Osteocyte (in vitro differentiated cells): ENCODE measurements at regions not wholly inside any gene's neighbourhood (a gene's known extent, or its start where the extent isn't known, plus 50 kb on each side); places are given as distances from the start of the nearest gene placed in this dataset.
"Not testable (repeated sequence)": the region's sequence is repeated elsewhere in the genome, so short reads cannot be mapped to it uniquely, and the experiment has no call there.

Experiments
- DNase-seq: peaks from one replicate; pipeline ENCODE4 v3.0.0; 2021; ENCODE audit warnings: mixed read lengths; ENCODE audit not compliant: unreplicated experiment; ENCODE audit errors: extremely low spot score
- H3K27ac Mint-ChIP-seq: one replicate; pipeline ENCODE4 v1.8.0; 2021; ENCODE audit warnings: mild to moderate bottlenecking, mixed read lengths; ENCODE audit not compliant: unreplicated experiment
- H3K27me3 Mint-ChIP-seq: one replicate; pipeline ENCODE4 v1.8.0; 2021; ENCODE audit warnings: mixed read lengths; ENCODE audit not compliant: unreplicated experiment
- H3K36me3 Mint-ChIP-seq: one replicate; pipeline ENCODE4 v1.8.0; 2021; ENCODE audit warnings: mixed read lengths; ENCODE audit not compliant: unreplicated experiment
- H3K4me1 Mint-ChIP-seq: one replicate; pipeline ENCODE4 v1.8.0; 2021; ENCODE audit warnings: mixed read lengths; ENCODE audit not compliant: unreplicated experiment
- H3K4me3 Mint-ChIP-seq: one replicate; pipeline ENCODE4 v1.8.0; 2021; ENCODE audit warnings: mild to moderate bottlenecking, moderate library complexity, mixed read lengths; ENCODE audit not compliant: unreplicated experiment
- H3K9me3 Mint-ChIP-seq: one replicate; pipeline ENCODE4 v1.8.0; 2021; ENCODE audit warnings: mixed read lengths; ENCODE audit not compliant: unreplicated experiment
- TF ChIP-seq, protein P1 (sequence below): fragments of 200-600 bp; sonication (generic); IDR thresholded peaks from 2 replicates; pipeline ENCODE4 v1.5.0; 2021; ENCODE audit warnings: antibody characterized with exemption, mild to moderate bottlenecking, moderate library complexity

DNA sequence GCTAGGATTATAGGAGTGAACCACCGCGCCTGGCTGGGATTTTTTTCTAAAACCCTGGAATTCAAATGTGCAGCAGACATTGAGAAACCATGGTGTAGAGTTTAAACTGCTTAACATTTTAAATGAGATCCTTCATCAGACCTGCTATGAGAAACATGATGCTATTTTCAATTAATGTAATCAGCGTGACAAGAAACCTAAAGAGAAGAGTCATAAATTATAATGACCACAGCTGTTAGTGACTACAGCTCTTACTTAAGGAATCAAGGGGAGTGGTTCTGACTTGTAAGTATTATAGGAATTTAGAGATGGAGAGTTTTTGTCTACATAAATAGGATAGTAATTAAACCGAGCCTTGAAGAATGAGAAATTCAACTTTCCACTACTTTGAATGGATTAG lies 170.6 kb downstream of the BARX2 start:
- Mint-ChIP-seq H3K9me3 (peaks cover 8% of the 10 kb centered on the region), H3K27me3 (no peaks in the 10 kb centered on the region), H3K4me3 (no peak overlapping the region), H3K4me1 (no peaks in the 10 kb centered on the region), H3K36me3 (no peaks in the 10 kb centered on the region), H3K27ac (no peak overlapping the region)
- no peak for DNase-seq
- TF ChIP-seq, protein P1, sequence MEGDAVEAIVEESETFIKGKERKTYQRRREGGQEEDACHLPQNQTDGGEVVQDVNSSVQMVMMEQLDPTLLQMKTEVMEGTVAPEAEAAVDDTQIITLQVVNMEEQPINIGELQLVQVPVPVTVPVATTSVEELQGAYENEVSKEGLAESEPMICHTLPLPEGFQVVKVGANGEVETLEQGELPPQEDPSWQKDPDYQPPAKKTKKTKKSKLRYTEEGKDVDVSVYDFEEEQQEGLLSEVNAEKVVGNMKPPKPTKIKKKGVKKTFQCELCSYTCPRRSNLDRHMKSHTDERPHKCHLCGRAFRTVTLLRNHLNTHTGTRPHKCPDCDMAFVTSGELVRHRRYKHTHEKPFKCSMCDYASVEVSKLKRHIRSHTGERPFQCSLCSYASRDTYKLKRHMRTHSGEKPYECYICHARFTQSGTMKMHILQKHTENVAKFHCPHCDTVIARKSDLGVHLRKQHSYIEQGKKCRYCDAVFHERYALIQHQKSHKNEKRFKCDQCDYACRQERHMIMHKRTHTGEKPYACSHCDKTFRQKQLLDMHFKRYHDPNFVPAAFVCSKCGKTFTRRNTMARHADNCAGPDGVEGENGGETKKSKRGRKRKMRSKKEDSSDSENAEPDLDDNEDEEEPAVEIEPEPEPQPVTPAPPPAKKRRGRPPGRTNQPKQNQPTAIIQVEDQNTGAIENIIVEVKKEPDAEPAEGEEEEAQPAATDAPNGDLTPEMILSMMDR = no peak

DNA sequence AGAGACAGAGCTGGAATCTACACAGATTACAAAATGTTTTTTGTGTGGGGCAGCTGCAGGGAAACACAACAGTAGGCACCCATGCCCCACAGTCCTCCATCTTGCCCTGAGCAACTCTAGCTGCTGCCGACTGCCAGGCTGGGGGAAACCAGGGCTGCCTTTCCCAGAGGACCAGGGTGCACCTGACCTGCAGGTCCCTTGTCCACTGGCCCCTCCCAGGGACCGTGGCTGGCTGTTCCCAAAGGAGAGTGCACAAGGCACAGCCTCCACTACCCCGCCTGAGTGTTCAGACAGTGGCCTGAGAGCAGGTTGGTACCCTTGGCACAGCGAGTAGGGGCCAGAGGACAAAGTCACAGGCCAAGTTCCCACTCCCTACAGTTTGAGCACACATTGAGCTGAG lies 181.8 kb downstream of the BARX2 start:
- TF ChIP-seq, protein P1 = no peak
- Mint-ChIP-seq H3K36me3 (no peaks in the 10 kb centered on the region), H3K4me1 (no peaks in the 10 kb centered on the region), H3K27ac (no peak overlapping the region), H3K4me3 (no peak overlapping the region), H3K9me3 (peaks cover 14% of the 10 kb centered on the region), H3K27me3 (peaks cover 7% of the 10 kb centered on the region)
- DNase-seq = no peak

DNA sequence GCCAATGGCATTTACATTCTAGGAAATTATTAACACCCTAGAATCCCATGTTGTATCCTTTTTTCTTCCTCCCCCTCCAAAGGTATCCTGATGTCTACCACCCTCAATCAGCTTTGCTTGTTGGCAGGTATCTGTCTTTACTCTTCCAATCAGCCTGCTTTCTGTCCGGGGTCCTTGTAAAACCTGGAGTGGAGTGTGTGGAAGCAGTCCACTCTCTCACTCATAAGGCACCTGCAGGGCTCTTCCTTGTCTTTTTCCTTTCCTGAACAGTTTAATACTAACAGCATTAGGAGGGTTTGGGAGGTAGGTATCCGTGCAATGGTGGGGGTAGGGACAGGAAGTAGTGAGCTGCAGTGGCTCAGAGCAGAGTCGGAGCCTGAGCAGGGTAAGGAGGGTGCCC lies 193.4 kb downstream of the BARX2 start:
- Mint-ChIP-seq H3K27me3 (peaks cover 7% of the 10 kb centered on the region), H3K4me3 (no peak overlapping the region), H3K4me1 (no peaks in the 10 kb centered on the region), H3K9me3 (peaks cover 26% of the 10 kb centered on the region), H3K36me3 (no peaks in the 10 kb centered on the region), H3K27ac (no peak overlapping the region)
- TF ChIP-seq, protein P1 = no peak
- DNase-seq = no peak

DNA sequence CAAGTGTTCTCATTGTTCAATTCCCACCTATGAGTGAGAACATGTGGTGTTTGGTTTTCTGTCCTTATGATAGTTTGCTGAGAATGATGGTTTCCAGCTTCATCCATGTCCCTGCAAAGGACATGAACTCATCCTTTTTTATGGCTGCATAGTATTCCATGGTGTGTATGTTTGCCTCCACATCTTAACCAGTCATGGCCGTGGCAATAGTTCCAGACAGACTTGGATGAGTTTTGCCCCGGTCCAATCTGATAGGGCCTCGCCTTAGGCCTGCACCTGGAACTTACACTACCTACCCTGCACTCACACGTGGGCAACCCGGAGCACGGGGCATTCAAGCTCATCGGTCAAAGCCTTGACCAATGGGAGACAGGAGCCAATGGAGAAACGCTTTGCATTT lies 197.0 kb downstream of the BARX2 start:
- H3K4me1 Mint-ChIP-seq, H3K27ac Mint-ChIP-seq, DNase-seq, H3K36me3 Mint-ChIP-seq, H3K27me3 Mint-ChIP-seq, H3K4me3 Mint-ChIP-seq: not testable (repeated sequence)
- H3K9me3 Mint-ChIP-seq = peaks cover 40% of the 10 kb centered on the region

DNA sequence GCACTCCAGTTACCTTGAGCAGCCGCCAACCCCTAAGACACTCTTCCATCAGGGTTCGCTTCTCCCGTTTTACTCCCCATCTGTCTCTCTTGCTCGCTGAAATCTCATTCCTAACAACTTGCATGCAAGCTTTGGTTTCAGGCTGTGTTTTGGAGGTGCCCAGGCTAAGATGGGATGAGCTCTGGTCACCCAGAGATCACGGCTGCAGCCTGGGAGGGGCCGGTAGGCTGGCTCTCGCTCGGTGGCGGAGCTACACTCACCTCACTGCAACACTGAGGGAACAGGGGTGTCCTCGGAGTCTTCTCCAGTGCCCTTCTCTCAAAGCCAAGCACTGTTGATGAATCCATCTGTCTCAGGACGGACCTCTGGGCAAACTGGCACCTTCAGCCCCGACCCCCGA lies 197.5 kb downstream of the BARX2 start:
- H3K4me1 Mint-ChIP-seq = no peaks in the 10 kb centered on the region
- TF ChIP-seq, protein P1 = no peak
- no peak overlapping the region for H3K4me3 Mint-ChIP-seq
- DNase-seq = no peak
- no peak overlapping the region for H3K27ac Mint-ChIP-seq
- H3K9me3 Mint-ChIP-seq = peaks cover 40% of the 10 kb centered on the region
- H3K36me3 Mint-ChIP-seq = no peaks in the 10 kb centered on the region
- H3K27me3 Mint-ChIP-seq = no peaks in the 10 kb centered on the region

DNA sequence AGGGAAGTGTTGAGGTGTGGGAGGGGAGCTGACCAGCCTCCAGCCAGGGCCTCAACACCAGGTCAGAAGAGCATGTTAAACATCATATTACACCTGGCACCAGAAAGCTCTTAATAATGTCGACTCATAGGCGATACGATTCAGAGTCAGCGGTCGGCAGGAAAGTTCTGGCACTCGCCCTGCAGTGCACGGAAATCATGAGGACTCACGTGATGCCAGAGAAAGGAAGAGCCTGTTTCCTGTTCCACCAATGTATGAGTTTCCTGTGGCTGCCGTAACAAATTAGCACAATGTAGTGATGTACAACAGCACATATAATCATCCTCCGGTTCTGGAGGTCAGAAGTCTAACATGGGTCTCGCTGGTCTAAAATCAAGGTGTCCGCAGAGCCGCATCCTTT lies 198.8 kb downstream of the BARX2 start:
- no peak overlapping the region for H3K4me3 Mint-ChIP-seq
- TF ChIP-seq, protein P1 = no peak
- no peaks in the 10 kb centered on the region for H3K36me3 Mint-ChIP-seq

More for the DNA sequence above, 198.8 kb downstream of the BARX2 start:
- H3K27me3 Mint-ChIP-seq = no peaks in the 10 kb centered on the region
- no peaks in the 10 kb centered on the region for H3K4me1 Mint-ChIP-seq
- DNase-seq = no peak
- peaks cover 33% of the 10 kb centered on the region for H3K9me3 Mint-ChIP-seq
- H3K27ac Mint-ChIP-seq = no peak overlapping the region
